B cell (primary cell): ENCODE measurements at regions not wholly inside any gene's neighbourhood (a gene's known extent, or its start where the extent isn't known, plus 50 kb on each side); places are given as distances from the start of the nearest gene placed in this dataset.

Source experiments
- CTCF ChIP-seq: fragments of 200-600 bp; IDR thresholded peaks from one replicate; pipeline ENCODE4 v1.8.0; 2022; ENCODE audit warnings: antibody characterized with exemption, mild to moderate bottlenecking
- EZH2 ChIP-seq: IDR thresholded peaks from 2 replicates; pipeline ENCODE4 v1.6.1; 2012; ENCODE audit warnings: borderline replicate concordance, low read depth, mild to moderate bottlenecking, moderate library complexity, low read length; ENCODE audit not compliant: insufficient read depth, poor library complexity, severe bottlenecking

- TF ChIP-seq EZH2 (no peak), CTCF (no peak)
These were observed 218.3 kb upstream of the ZNF462 start for GRCh38 chr9:106644661-106645060.
